ENCODE measurements at regions not wholly inside any gene's neighbourhood (a gene's known extent, or its start where the extent isn't known, plus 50 kb on each side); places are given as distances from the start of the nearest gene placed in this dataset.

DNA sequence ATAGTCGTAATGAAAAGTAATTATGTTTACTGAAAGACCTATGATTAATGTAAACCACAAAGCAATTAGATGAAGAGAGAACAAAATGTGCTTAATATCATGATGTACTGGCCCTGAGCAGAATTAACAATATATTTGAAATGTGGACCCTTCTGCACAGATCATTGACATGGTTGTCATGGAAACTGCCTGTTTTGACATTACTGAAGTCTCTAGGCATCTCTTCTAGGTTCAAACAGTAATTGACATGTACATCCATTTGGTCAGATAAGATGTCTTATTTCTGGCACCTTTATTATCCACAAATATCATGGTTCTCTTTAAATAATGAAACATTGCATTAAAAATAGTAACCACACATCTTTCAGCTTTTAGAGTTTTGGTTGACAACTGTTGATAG lies 251.7 kb upstream of the GNPDA2 start:
- no TSS peak for BruUV-seq (replicated peaks)
- dilution Hi-C loops (cut with MboI; ENCODE audit: extremely low pct_ligation_motif_present, low sequenced_read_pairs) (no loop called here), intact Hi-C loops (cut with micrococcal nuclease) (no loop called here)
- no peaks in the 10 kb centered on the region for H4K20me1 ChIP-seq (replicated peaks; ENCODE audit: control insufficient read depth, extremely low read depth, insufficient read depth, low read length)
- no peaks in the 10 kb centered on the region for H3K79me2 ChIP-seq (ENCODE audit: control insufficient read depth, insufficient read depth, low read length)
- no peaks in the 10 kb centered on the region for H3K9me3 ChIP-seq (replicated peaks; ENCODE audit: control insufficient read depth, insufficient read depth, low read length)
- DNase-seq (ENCODE audit: low read depth, low spot score) (no peak), FAIRE-seq (no peak)
- no peaks in the 10 kb centered on the region for H3K9me1 ChIP-seq (replicated peaks; ENCODE audit: control insufficient read depth, extremely low read depth, insufficient read depth, low read length)
- no peak overlapping the region for H2AFZ ChIP-seq (ENCODE audit: low read depth, low read length)
- ChIA-PET POLR2A (no interaction called here), CTCF (no interaction called here)
- no peak overlapping the region for H3K4me2 ChIP-seq (ENCODE audit: insufficient read depth, low read length)
- no peaks in the 10 kb centered on the region for H3K27me3 ChIP-seq (ENCODE audit: control insufficient read depth in 2 of 2, insufficient read depth in 2 of 2, low read length in 2 of 2)
- H3K36me3 ChIP-seq (ENCODE audit: control insufficient read depth in 2 of 2, extremely low read depth in 1 of 2, insufficient read depth in 2 of 2, low read length in 2 of 2) = no peaks in the 10 kb centered on the region
- H3K4me1 ChIP-seq (ENCODE audit: control insufficient read depth, extremely low read depth, insufficient read depth, low read length) = no peaks in the 10 kb centered on the region
- H3K4me3 ChIP-seq (replicated peaks in 1 of 3; ENCODE audit: insufficient read depth in 1 of 3, low read depth in 1 of 3, low read length in 3 of 3) = no peak overlapping the region
- no peak overlapping the region for H3K9ac ChIP-seq (replicated peaks; ENCODE audit: extremely low read depth, insufficient read depth, low read length)
- no peak overlapping the region for H3K27ac ChIP-seq (ENCODE audit: insufficient read depth, low read depth, low read length)
- no peak for TF ChIP-seq JUN (IDR thresholded peaks at IDR 0.05; ENCODE audit: borderline replicate concordance, insufficient read depth, insufficient read length, low read depth)
- TF ChIP-seq POLR2A (IDR thresholded peaks at IDR 0.05; ENCODE audit: low read depth, low read length) = no peak
- no peak for TF ChIP-seq MAX (IDR thresholded peaks at IDR 0.05; ENCODE audit: insufficient read depth, insufficient read length)
- no peak for TF ChIP-seq POLR2AphosphoS5 (IDR thresholded peaks at IDR 0.05; ENCODE audit: insufficient read depth, low read depth, low read length)
- no peak for TF ChIP-seq EZH2 (IDR thresholded peaks at IDR 0.05; ENCODE audit: borderline replicate concordance, low read depth, low read length, severe bottlenecking)
- TF ChIP-seq GATA2 (IDR thresholded peaks at IDR 0.05; ENCODE audit: insufficient read depth, insufficient read length, low read depth, low read length) = no peak
- TF ChIP-seq FOS (IDR thresholded peaks at IDR 0.05; ENCODE audit: borderline replicate concordance, insufficient read depth, low read length) = no peak
- no peak for TF ChIP-seq MYC (IDR thresholded peaks at IDR 0.05; ENCODE audit: low read depth, low read length)
- no peak for TF ChIP-seq CTCF (IDR thresholded peaks at IDR 0.05; ENCODE audit: extremely low read depth in 1 of 2, insufficient read depth in 1 of 2, low read depth in 1 of 2, low read length in 2 of 2)

Measured in endothelial cell of umbilical vein (primary cell).